Mucosa of rectum (tissue), 2 donors: ENCODE measurements at regions not wholly inside any gene's neighbourhood (a gene's known extent, or its start where the extent isn't known, plus 50 kb on each side); places are given as distances from the start of the nearest gene placed in this dataset.
"Not testable (repeated sequence)": the region's sequence is repeated elsewhere in the genome, so short reads cannot be mapped to it uniquely, and the experiment has no call there.

Experiments
- H3K27ac ChIP-seq, 2 donors: one replicate each; pipeline ENCODE4 v1.7.0; 2013; ENCODE audit warnings: inconsistent platforms in 2 of 2, low read depth in 2 of 2, low read length in 2 of 2
- H3K27me3 ChIP-seq, 2 donors: one replicate each; pipeline ENCODE4 v1.7.0; 2013; ENCODE audit warnings: low read length in 2 of 2; ENCODE audit not compliant: control insufficient read depth in 2 of 2, insufficient read depth in 2 of 2
- H3K36me3 ChIP-seq, 2 donors: one replicate each; pipeline ENCODE4 v1.7.0; 2013; ENCODE audit warnings: low read length in 2 of 2; ENCODE audit not compliant: control insufficient read depth in 2 of 2, insufficient read depth in 2 of 2
- H3K4me1 ChIP-seq, 2 donors: one replicate each; pipeline ENCODE4 v1.7.0; 2013; ENCODE audit warnings: low read length in 2 of 2, mild to moderate bottlenecking in 1 of 2; ENCODE audit not compliant: control insufficient read depth in 2 of 2, insufficient read depth in 2 of 2
- H3K4me3 ChIP-seq, 2 donors: one replicate each; pipeline ENCODE4 v1.7.0; 2013; ENCODE audit warnings: low read length in 2 of 2
- H3K9ac ChIP-seq, 2 donors: one replicate each; pipeline ENCODE4 v1.7.0; 2013; ENCODE audit warnings: low read length in 2 of 2, low read depth in 1 of 2, mild to moderate bottlenecking in 1 of 2
- H3K9me3 ChIP-seq, 2 donors: one replicate each; pipeline ENCODE4 v1.7.0; 2013; ENCODE audit warnings: low read length in 2 of 2; ENCODE audit not compliant: control insufficient read depth in 2 of 2
- donor health status: healthy.
- donor health status: Normal muscosa, but diverticular disease.

DNA sequence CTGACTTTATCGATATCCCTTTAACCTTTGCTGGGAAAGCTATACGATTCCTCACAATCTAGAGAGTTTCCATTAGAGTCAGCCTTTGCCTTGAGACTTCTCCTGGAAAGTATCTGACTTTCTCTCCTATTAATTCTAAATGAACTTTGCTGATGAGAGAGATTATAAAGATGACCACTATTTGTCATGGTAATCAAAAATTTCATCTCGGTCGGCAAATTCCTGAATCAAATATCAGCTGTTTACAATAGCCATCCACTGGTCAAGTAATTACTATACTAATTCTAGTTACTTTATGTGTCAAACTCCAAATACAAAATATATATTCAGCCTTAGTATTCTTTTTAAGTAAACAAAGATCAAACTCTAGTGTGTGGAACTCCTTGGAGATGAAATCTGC, 164.4 kb upstream of the ITGA1 start:
- no peak overlapping the region for H3K27ac ChIP-seq
- H3K9ac ChIP-seq, result no peak overlapping the region
- no peaks in the 10 kb centered on the region for H3K4me1 ChIP-seq
- no peaks in the 10 kb centered on the region for H3K36me3 ChIP-seq
- no peaks in the 10 kb centered on the region for H3K27me3 ChIP-seq
- H3K9me3 ChIP-seq, result no peaks in the 10 kb centered on the region
- H3K4me3 ChIP-seq, result no peak overlapping the region

DNA sequence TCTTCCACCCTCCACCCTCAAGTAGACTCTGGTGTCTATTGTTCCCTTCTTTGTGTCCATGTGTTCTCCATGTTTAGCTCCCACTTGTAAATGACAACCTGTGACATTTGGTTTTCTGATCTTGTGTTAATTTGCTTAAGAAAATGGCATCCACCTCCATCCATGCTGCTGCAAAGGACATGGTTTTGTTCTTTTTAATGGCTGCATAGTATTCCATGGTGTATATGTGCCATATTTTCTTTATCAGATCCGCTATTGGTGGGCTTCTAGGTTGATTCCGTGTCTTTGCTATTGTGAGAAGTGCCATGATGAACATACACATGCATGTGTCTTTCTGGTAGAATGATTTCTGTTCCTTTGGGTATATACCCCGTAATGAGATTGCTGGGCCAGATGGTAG, 163.4 kb upstream of the ITGA1 start:
- Histone ChIP-seq H3K27ac (no peak overlapping the region), H3K4me1 (no peaks in the 10 kb centered on the region), H3K4me3 (no peak overlapping the region), H3K36me3 (no peaks in the 10 kb centered on the region), H3K9me3 (no peaks in the 10 kb centered on the region), H3K27me3 (no peaks in the 10 kb centered on the region), H3K9ac (no peak overlapping the region)

DNA sequence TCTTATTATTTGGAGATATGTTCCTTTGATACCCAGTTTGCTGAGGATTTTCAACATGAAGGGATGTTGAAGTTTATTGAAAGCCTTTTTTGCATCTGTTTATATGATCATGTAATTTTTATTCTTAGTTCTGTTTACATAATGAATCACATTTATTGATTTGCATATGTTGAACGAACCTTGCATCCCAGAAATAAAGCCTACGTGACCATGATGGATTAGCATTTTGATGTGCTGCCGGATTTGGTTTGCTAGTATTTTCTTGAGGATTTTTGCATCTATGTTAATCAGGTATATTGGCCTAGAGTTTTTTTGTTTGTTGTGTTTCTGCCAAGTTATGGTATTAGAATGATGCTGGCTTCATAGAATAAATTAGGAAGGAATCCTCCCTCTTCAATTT, 161.4 kb upstream of the ITGA1 start:
- Histone ChIP-seq H3K9me3 (no peaks in the 10 kb centered on the region), H3K4me3 (no peak overlapping the region), H3K27ac (no peak overlapping the region), H3K9ac (no peak overlapping the region), H3K4me1 (no peaks in the 10 kb centered on the region), H3K27me3 (no peaks in the 10 kb centered on the region), H3K36me3 (no peaks in the 10 kb centered on the region)

DNA sequence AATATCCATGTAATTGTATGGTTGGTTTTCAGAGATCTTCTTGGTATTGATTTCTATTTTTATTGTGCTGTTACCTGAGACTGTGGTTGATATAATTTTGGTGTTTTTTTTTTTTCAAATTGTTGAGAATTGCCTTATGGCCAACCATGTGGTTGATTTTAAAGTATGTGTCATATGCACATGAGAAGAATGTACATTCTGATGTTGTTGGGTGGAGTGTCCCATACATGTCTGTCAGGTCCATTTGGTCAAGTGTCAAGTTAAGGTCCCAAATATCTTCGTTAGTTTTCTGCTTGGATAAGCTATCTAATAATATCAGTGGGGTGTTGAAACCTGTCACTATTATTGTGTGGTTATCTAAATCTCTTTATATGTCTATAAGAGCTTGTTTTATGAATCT, 160.0 kb upstream of the ITGA1 start:
- no peak overlapping the region for H3K4me3 ChIP-seq
- no peaks in the 10 kb centered on the region for H3K36me3 ChIP-seq
- no peaks in the 10 kb centered on the region for H3K4me1 ChIP-seq
- no peak overlapping the region for H3K9ac ChIP-seq
- no peaks in the 10 kb centered on the region for H3K27me3 ChIP-seq
- H3K27ac ChIP-seq, result no peak overlapping the region
- H3K9me3 ChIP-seq, result no peaks in the 10 kb centered on the region

DNA sequence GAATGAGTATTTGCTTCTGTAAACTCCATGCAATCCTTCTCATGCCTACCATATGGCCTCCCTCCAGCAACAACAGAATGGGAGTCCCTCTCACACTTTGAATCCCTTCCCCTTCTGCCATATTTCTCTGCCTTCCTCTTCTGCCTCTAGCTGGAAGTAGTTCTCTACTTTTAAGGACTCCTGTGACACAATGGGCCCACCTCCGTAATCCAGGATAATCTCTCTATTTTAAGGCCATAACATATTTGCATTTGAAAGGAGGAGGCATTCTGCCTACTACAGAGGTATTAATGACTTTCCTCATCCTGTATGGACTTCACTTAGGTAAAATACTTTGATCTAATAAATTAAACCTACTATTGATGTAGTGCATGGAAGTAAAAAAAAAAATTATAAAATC, 155.4 kb upstream of the ITGA1 start:
- H3K9ac ChIP-seq, result no peak overlapping the region
- H3K9me3 ChIP-seq, result no peaks in the 10 kb centered on the region
- H3K4me1 ChIP-seq, result no peaks in the 10 kb centered on the region
- H3K27me3 ChIP-seq, result no peaks in the 10 kb centered on the region
- H3K27ac ChIP-seq, result no peak overlapping the region
- no peaks in the 10 kb centered on the region for H3K36me3 ChIP-seq
- no peak overlapping the region for H3K4me3 ChIP-seq

DNA sequence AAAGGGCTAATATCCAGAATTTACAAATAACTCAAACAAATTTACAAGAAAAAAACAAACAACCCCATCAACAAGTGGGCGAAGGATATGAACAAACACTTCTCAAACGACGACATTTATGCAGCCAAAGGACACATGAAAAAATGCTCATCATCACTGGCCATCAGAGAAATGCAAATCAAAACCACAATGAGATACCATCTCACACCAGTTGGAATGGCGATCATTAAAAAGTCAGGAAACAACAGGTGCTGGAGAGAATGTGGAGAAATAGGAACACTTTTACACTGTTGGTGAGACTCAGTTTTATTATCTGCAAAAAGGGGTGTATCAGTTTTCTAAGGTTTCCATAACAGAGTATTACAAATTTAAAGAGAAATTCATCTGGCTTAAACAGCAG, 153.5 kb upstream of the ITGA1 start:
- H3K27ac ChIP-seq, H3K36me3 ChIP-seq: not testable (repeated sequence)

DNA sequence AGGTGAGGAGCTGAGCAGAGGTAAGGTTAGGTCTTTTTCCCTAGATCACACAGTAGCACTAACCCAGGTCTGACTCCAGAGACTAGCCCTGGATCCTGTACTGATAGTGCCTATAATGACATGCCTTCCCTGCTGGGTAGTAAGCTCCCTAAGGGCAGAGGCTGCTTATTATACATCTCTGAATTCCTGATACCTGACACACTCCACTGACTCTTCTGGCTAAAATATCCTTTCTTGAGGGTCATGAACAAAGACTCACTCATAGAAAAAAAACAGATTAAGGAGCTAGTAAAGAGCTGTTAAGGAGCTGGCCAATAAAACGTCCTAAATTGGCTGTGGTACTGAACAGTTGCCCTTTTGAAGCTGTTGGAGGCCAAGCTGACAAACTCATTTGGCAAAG, 149.0 kb upstream of the ITGA1 start:
- Histone ChIP-seq H3K9ac (no peak overlapping the region), H3K4me3 (no peak overlapping the region)

More for the DNA sequence above, 153.5 kb upstream of the ITGA1 start:
- not testable (repeated sequence) for H3K4me1 ChIP-seq, H3K4me3 ChIP-seq, H3K27me3 ChIP-seq, H3K9ac ChIP-seq, H3K9me3 ChIP-seq

DNA sequence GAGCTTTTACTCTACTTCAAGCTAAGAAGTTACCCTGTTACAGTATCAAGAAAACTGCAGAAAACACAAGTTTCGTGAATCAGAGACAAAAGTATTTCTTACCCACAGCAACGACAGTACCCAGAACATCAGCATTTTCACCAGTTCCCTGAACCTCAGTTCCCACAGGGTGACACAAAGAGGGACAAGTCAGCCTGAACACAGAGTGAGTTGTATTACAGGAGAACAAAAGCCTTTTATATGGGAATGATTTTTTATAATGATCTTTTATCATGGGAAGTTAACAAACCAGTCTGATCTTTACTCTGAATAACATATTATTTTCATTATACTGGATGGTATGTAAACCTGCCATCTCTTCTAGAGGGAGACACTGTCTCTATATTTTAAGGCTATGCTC, 139.0 kb upstream of the ITGA1 start:
- H3K4me1 ChIP-seq, result no peaks in the 10 kb centered on the region
- H3K4me3 ChIP-seq, result no peak overlapping the region
- no peak overlapping the region for H3K9ac ChIP-seq
- H3K27ac ChIP-seq, result no peak overlapping the region
- no peaks in the 10 kb centered on the region for H3K27me3 ChIP-seq
- no peaks in the 10 kb centered on the region for H3K36me3 ChIP-seq
- no peaks in the 10 kb centered on the region for H3K9me3 ChIP-seq

More for the DNA sequence above, 149.0 kb upstream of the ITGA1 start:
- H3K27me3 ChIP-seq, result no peaks in the 10 kb centered on the region
- H3K4me1 ChIP-seq, result no peaks in the 10 kb centered on the region
- no peaks in the 10 kb centered on the region for H3K36me3 ChIP-seq
- no peak overlapping the region for H3K27ac ChIP-seq
- H3K9me3 ChIP-seq, result no peaks in the 10 kb centered on the region

DNA sequence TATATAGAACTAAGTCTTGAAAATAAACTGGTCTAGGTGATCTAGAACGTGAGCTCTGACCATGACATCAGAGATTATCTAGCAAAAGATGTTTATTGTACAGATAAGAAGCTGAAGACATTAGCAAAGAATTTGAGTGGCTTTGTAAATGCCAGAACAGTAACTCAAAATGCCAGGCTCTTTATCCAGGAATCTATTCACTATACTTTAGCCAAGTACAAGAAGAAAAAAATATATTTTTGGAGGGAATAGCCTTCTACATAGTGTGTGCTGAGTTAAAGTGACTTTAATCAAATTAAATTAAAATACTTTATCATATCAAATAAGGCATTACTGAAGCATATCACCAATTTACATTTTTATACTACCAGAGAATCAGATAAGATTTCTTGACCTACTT, 132.6 kb upstream of the ITGA1 start:
- Histone ChIP-seq H3K36me3 (no peaks in the 10 kb centered on the region), H3K27ac (no peak overlapping the region), H3K4me1 (no peaks in the 10 kb centered on the region), H3K9ac (no peak overlapping the region), H3K9me3 (no peaks in the 10 kb centered on the region), H3K27me3 (no peaks in the 10 kb centered on the region), H3K4me3 (no peak overlapping the region)

DNA sequence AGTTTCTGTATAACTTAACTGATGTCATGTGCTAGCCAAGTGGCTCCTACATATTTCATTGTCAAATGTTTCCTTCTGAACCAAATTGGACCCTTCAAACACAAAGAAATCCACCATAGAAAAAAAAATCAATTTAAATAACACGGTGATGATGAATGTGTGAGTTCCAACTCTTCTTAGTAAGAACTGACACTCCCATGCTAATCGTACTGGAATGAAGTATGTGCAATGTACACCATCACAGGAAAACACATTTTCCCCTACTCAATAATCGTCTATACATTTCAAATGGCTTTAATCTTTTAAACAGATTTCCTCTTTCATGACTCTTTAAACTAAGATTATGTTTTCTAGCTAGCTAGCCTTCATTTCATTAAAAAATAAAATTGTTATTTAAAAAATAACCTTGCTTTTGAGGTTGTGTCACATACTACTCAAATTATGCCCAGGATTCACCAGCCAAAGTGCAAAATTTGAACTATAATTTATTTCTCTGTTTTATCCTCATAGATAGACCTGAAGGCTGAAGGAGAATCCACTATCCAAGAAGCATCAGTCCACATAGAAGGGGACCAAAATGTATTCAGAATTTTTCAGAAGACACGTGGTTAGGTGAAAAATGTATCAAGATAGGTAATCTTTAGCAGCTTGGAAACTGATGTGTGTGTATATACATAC, 131.0 kb upstream of the ITGA1 start:
- Histone ChIP-seq H3K9me3 (no peaks in the 10 kb centered on the region), H3K4me3 (no peak overlapping the region), H3K27me3 (no peaks in the 10 kb centered on the region), H3K4me1 (no peaks in the 10 kb centered on the region), H3K36me3 (no peaks in the 10 kb centered on the region), H3K27ac (no peak overlapping the region), H3K9ac (no peak overlapping the region)

DNA sequence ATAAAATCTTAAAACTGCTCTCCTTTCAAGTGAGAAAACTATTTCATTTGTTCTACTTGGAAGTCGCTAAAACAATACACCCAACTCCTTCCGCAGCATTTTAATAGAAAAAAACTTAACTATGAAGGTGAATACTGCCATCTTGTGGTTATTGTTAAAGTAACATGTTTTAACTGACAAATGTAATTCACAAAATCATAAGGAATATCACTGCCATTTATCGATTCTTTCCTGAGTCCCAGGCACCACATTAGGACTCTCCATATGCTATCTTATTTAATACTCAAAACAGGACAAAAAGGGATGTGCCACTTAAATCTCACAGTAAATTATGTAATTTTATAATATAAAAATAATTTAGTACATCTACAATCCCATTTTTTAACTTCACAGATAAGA, 130.5 kb upstream of the ITGA1 start:
- Histone ChIP-seq H3K27ac (no peak overlapping the region), H3K9me3 (no peaks in the 10 kb centered on the region), H3K36me3 (no peaks in the 10 kb centered on the region), H3K4me1 (no peaks in the 10 kb centered on the region), H3K27me3 (no peaks in the 10 kb centered on the region), H3K4me3 (no peak overlapping the region), H3K9ac (no peak overlapping the region)
